Vagina (tissue), 2 donors: ENCODE measurements at regions not wholly inside any gene's neighbourhood (a gene's known extent, or its start where the extent isn't known, plus 50 kb on each side); places are given as distances from the start of the nearest gene placed in this dataset.

Source experiments
- CTCF ChIP-seq, 3 experiments: fragments of 450-650 bp in 2 of 3; fragments of 200-600 bp in 1 of 3; sonication (generic) in 1 of 3; IDR thresholded peaks; one replicate each; pipeline ENCODE4 v1.5.1; 2017 to 2019; ENCODE audit warnings: antibody characterized with exemption in 3 of 3, mild to moderate bottlenecking in 2 of 3, moderate library complexity in 2 of 3
- POLR2A ChIP-seq, 2 donors: fragments of 450-650 bp; IDR thresholded peaks; one replicate each; pipeline ENCODE4 v1.6.1; 2017; ENCODE audit warnings: antibody characterized with exemption in 2 of 2, mild to moderate bottlenecking in 2 of 2, moderate library complexity in 2 of 2
- POLR2AphosphoS5 ChIP-seq, 2 donors: sonication (generic); formaldehyde crosslinking; IDR thresholded peaks; one replicate each; pipeline ENCODE4 v1.9.0; 2017; ENCODE audit warnings: antibody characterized with exemption in 2 of 2, mild to moderate bottlenecking in 2 of 2, low read depth in 1 of 2; ENCODE audit not compliant: insufficient read depth in 1 of 2

GRCh38 chr15:93467337-93467736, 378.3 kb upstream of the RGMA start:
- no peak for TF ChIP-seq CTCF (IDR thresholded peaks at IDR 0.05)
- TF ChIP-seq POLR2A (IDR thresholded peaks at IDR 0.05): no peak
- TF ChIP-seq POLR2AphosphoS5 (IDR thresholded peaks at IDR 0.05; ENCODE audit: insufficient read depth in 1 of 2, low read depth in 1 of 2): peak in 1 of 2 donors; percentile 53
